PC-3 (cell line): ENCODE measurements at regions not wholly inside any gene's neighbourhood (a gene's known extent, or its start where the extent isn't known, plus 50 kb on each side); places are given as distances from the start of the nearest gene placed in this dataset.

Source experiments
- ATAC-seq: fragments of 200-7000 bp; cut with Tn5 transposase; 2 replicates; pipeline ENCODE4 v1.9.1; 2020; ENCODE audit warnings: mild to moderate bottlenecking, moderate library complexity
- BruUV-seq: library from RNA; stranded (reverse); fragments of 400-500 nt; replicated peaks from 2 replicates; lab custom pipeline; 2021; lab: Mats Ljungman, UMichigan
- CTCF ChIA-PET: fragments of 300-600 bp; sonication (Branson Sonifier 250); formaldehyde crosslinking; loops from one replicate; lab custom pipeline; 2022; ENCODE audit warnings: antibody characterized with exemption; lab: Charles Lee
- POLR2A ChIA-PET: fragments of 300-600 bp; sonication (Branson Sonifier 250); formaldehyde crosslinking; loops from one replicate; lab custom pipeline; 2022; ENCODE audit warnings: antibody characterized with exemption; ENCODE audit not compliant: unreplicated experiment; lab: Charles Lee
- DNase-seq: peaks from one replicate; pipeline ENCODE4 v3.0.0-alpha.2; 2015
- H2AFZ ChIP-seq: fragments of 300-600 bp; sonication (generic); 2 replicates; pipeline ENCODE4 v1.6.0; 2016; ENCODE audit warnings: antibody characterized with exemption, low read length
- H3F3A ChIP-seq: fragments of 300-600 bp; sonication (generic); one replicate; pipeline ENCODE4 v1.6.0; 2017; ENCODE audit warnings: antibody characterized with exemption, low read length, control low read depth, mild to moderate bottlenecking; ENCODE audit not compliant: unreplicated experiment
- H3K27ac ChIP-seq: fragments of 300-600 bp; sonication (generic); 2 replicates; pipeline ENCODE4 v1.5.1; 2016; ENCODE audit warnings: mild to moderate bottlenecking, low read length
- H3K27me3 ChIP-seq: fragments of 300-600 bp; sonication (generic); 2 replicates; pipeline ENCODE4 v1.6.1; 2016; ENCODE audit warnings: low read length, mixed read lengths
- H3K36me3 ChIP-seq: fragments of 300-600 bp; sonication (generic); 2 replicates; pipeline ENCODE4 v1.6.1; 2016; ENCODE audit warnings: low read depth, mixed run types, low read length, mixed read lengths
- H3K4me1 ChIP-seq: fragments of 300-600 bp; sonication (generic); 2 replicates; pipeline ENCODE4 v1.5.1; 2016; ENCODE audit warnings: low read length; ENCODE audit not compliant: insufficient read depth
- H3K4me2 ChIP-seq: fragments of 300-600 bp; sonication (generic); 2 replicates; pipeline ENCODE4 v1.6.0; 2016; ENCODE audit warnings: low read length
- H3K4me3 ChIP-seq: fragments of 300-600 bp; sonication (generic); 2 replicates; pipeline ENCODE4 v1.5.1; 2016; ENCODE audit warnings: mild to moderate bottlenecking, low read length, mixed read lengths
- H3K79me2 ChIP-seq: fragments of 300-600 bp; sonication (generic); 2 replicates; pipeline ENCODE4 v1.6.1; 2017; ENCODE audit warnings: low read length, mixed read lengths
- H3K9ac ChIP-seq: fragments of 300-600 bp; sonication (generic); 2 replicates; pipeline ENCODE4 v1.6.0; 2016; ENCODE audit warnings: mild to moderate bottlenecking, low read length
- H3K9me2 ChIP-seq: fragments of 300-600 bp; sonication (generic); replicated peaks from 2 replicates; pipeline ENCODE4 v1.6.1; 2016; ENCODE audit warnings: mixed run types, low read length, mixed read lengths
- H3K9me3 ChIP-seq: fragments of 300-600 bp; sonication (generic); 2 replicates; pipeline ENCODE4 v1.6.1; 2016; ENCODE audit warnings: low read length, mixed read lengths
- H4K20me1 ChIP-seq: fragments of 300-600 bp; sonication (generic); 2 replicates; pipeline ENCODE4 v1.6.1; 2016; ENCODE audit warnings: low read length, mixed read lengths
- CTCF ChIP-seq: fragments of 300-600 bp; sonication (generic); conservative IDR thresholded peaks from 2 replicates; pipeline ENCODE4 v1.5.1; 2017; ENCODE audit warnings: antibody characterized with exemption, low read depth, mild to moderate bottlenecking, low read length
- EZH2 ChIP-seq: fragments of 300-600 bp; sonication (generic); IDR thresholded peaks from one replicate; pipeline ENCODE4 v1.6.1; 2017; ENCODE audit warnings: antibody characterized with exemption, mild to moderate bottlenecking, low read length; ENCODE audit not compliant: unreplicated experiment
- EZH2phosphoT487 ChIP-seq: fragments of 300-600 bp; sonication (generic); IDR thresholded peaks from 2 replicates; pipeline ENCODE4 v1.6.1; 2018; ENCODE audit warnings: mild to moderate bottlenecking, antibody characterized with exemption, low read length, borderline replicate concordance
- intact Hi-C: fragments of 100-400 bp; cut with micrococcal nuclease; formaldehyde crosslinking; loops from 2 replicates; pipeline ENCODE4 v1.9.0; 2023

- Histone ChIP-seq H3K4me2 (no peak overlapping the region), H3K27me3 (no peaks in the 10 kb centered on the region), H3K9me3 (no peaks in the 10 kb centered on the region), H3F3A (no peaks in the 10 kb centered on the region), H4K20me1 (no peaks in the 10 kb centered on the region), H3K27ac (no peak overlapping the region), H3K79me2 (no peaks in the 10 kb centered on the region), H3K9me2 (no peaks in the 10 kb centered on the region), H3K4me1 (no peaks in the 10 kb centered on the region), H3K9ac (no peak overlapping the region), H3K4me3 (no peak overlapping the region), H2AFZ (no peak overlapping the region), H3K36me3 (no peaks in the 10 kb centered on the region)
- ATAC-seq (no peak), DNase-seq (no peak)
- no peak for TF ChIP-seq EZH2
- no peak for TF ChIP-seq EZH2phosphoT487
- no peak for TF ChIP-seq CTCF
- ChIA-PET CTCF (interaction anchor here (0.5 kb wide), 1 partner anchor 60 kb away, joined by 3 read pairs; no protein-coding TSS in a partner anchor), POLR2A (no interaction called here)
- no TSS peak for BruUV-seq
- intact Hi-C loops = no loop called here
Observed at GRCh38 chr12:102763061-102763460, 154.0 kb downstream of the PAH start.

GRCh38 chr12:102760322-102760721 lies 156.7 kb downstream of the PAH start:
- Histone ChIP-seq H3K4me1 (no peaks in the 10 kb centered on the region), H2AFZ (no peak overlapping the region), H3K36me3 (no peaks in the 10 kb centered on the region), H3K27ac (no peak overlapping the region), H3K27me3 (no peaks in the 10 kb centered on the region; the same call in 1 of the 2 replicates), H3K9me3 (no peaks in the 10 kb centered on the region), H3K4me2 (no peak overlapping the region), H3K9ac (no peak overlapping the region), H3F3A (no peaks in the 10 kb centered on the region), H3K4me3 (no peak overlapping the region), H3K9me2 (no peaks in the 10 kb centered on the region), H4K20me1 (no peaks in the 10 kb centered on the region), H3K79me2 (no peaks in the 10 kb centered on the region)
- no TSS peak for BruUV-seq
- TF ChIP-seq CTCF = no peak
- TF ChIP-seq EZH2 = no peak
- no peak for TF ChIP-seq EZH2phosphoT487
- ChIA-PET POLR2A (no interaction called here), CTCF (no interaction called here)
- ATAC-seq (no peak), DNase-seq (no peak)
- intact Hi-C loops = no loop called here

GRCh38 chr12:102759466-102759865 lies 157.6 kb downstream of the PAH start:
- Histone ChIP-seq H3K27me3 (peaks cover 6% of the 10 kb centered on the region; the same call in 1 of the 2 replicates), H3F3A (no peaks in the 10 kb centered on the region), H3K4me3 (no peak overlapping the region), H3K79me2 (no peaks in the 10 kb centered on the region), H3K36me3 (no peaks in the 10 kb centered on the region), H3K9me2 (no peaks in the 10 kb centered on the region), H3K27ac (no peak overlapping the region), H3K9me3 (no peaks in the 10 kb centered on the region), H3K4me2 (no peak overlapping the region), H3K9ac (no peak overlapping the region), H4K20me1 (no peaks in the 10 kb centered on the region), H3K4me1 (no peaks in the 10 kb centered on the region), H2AFZ (no peak overlapping the region)
- intact Hi-C loops = no loop called here
- ChIA-PET POLR2A (no interaction called here), CTCF (no interaction called here)
- no peak for TF ChIP-seq CTCF
- no peak for TF ChIP-seq EZH2
- TF ChIP-seq EZH2phosphoT487 = no peak
- BruUV-seq = no TSS peak
- DNase-seq (no peak), ATAC-seq (no peak)
